ENCODE measurements at regions not wholly inside any gene's neighbourhood (a gene's known extent, or its start where the extent isn't known, plus 50 kb on each side); places are given as distances from the start of the nearest gene placed in this dataset.

DNA sequence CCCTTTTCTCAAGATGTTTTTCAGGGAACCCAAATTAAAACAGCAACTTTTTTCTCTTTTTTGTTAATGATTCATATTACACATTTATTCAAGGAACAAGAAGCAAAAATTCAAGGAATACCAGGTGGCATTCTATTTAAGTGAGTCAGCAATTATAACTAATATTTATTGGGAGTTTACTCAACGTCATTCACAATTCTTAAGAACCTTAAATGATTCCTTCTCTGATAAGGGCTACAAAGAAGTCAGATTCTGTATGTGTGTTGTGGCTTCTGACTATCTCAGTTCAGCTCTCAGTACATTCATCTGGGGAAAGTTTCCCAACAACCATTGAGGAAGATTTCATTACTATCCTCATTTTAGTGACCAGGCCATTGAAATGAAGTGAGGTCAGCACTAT lies 470.7 kb upstream of the AKR1E2 start:
- 56% methylated on average over 1 of the region's 1 CpG for WGBS (ENCODE audit: low lambda C conversion rate, missing lambda C conversion rate)
- Histone ChIP-seq H3K27ac (no peak overlapping the region), H3K4me2 (no peak overlapping the region), H3K4me3 (no peak overlapping the region), H4K20me1 (ENCODE audit: insufficient read depth, poor library complexity, severe bottlenecking) (no peaks in the 10 kb centered on the region), H2AFZ (no peak overlapping the region), H3K9me2 (replicated peaks; ENCODE audit: insufficient read depth) (no peaks in the 10 kb centered on the region), H3K79me2 (no peaks in the 10 kb centered on the region), H3K4me1 (ENCODE audit: insufficient read depth) (peaks cover 20% of the 10 kb centered on the region), H3K9me3 (ENCODE audit: low read depth) (no peaks in the 10 kb centered on the region), H3K36me3 (replicated peaks; ENCODE audit: insufficient read depth, low read depth) (no peaks in the 10 kb centered on the region), H3K27me3 (no peaks in the 10 kb centered on the region)
- no peak for DNase-seq (ENCODE audit: low spot score)
- TF ChIP-seq EZH2 (IDR thresholded peaks at IDR 0.05; ENCODE audit: borderline replicate concordance) (no peak), CTCF (IDR thresholded peaks at IDR 0.05; ENCODE audit: poor library complexity) (no peak), EZH2phosphoT487 (IDR thresholded peaks at IDR 0.05; ENCODE audit: low read depth, severe bottlenecking, unreplicated experiment) (no peak)

DNA sequence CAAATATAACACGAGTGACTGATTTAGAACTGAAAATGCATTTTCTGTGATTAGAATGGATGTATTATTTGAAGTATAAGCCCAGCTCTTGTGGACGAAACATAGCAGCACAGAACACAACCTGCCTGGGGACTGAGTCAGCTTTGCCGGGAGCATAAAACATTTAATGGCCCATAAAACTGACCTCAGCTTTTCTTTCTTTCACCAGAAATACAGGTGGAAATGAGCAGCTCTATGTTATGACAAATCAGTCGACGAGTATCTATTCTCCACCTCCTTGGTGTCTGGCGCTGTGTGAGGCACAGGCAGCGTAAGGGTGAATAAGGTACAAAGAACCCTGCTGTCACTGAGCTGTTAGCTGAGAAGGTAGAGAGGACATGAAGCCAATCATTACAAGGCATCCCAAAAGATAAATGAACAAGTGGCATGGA lies 471.6 kb upstream of the AKR1E2 start:
- peak overlapping the region; percentile 28 for H3K27ac ChIP-seq
- peak; percentile 48 for DNase-seq (ENCODE audit: low spot score)
- 38% methylated on average over 7 of the region's 7 CpGs for WGBS (ENCODE audit: low lambda C conversion rate, missing lambda C conversion rate)

GRCh38 chr10:4353964-4354363 lies 472.0 kb upstream of the AKR1E2 start:
- Histone ChIP-seq H3K27ac (peak overlapping the region; percentile 28), H3K4me1 (ENCODE audit: insufficient read depth) (peaks cover 20% of the 10 kb centered on the region), H3K4me3 (no peak overlapping the region), H3K79me2 (no peaks in the 10 kb centered on the region), H3K9me2 (replicated peaks; ENCODE audit: insufficient read depth) (no peaks in the 10 kb centered on the region), H3K9me3 (ENCODE audit: low read depth) (no peaks in the 10 kb centered on the region), H2AFZ (no peak overlapping the region), H3K4me2 (peak overlapping the region; percentile 2), H4K20me1 (ENCODE audit: insufficient read depth, poor library complexity, severe bottlenecking) (no peaks in the 10 kb centered on the region), H3K36me3 (replicated peaks; ENCODE audit: insufficient read depth, low read depth) (no peaks in the 10 kb centered on the region), H3K27me3 (no peaks in the 10 kb centered on the region)
- TF ChIP-seq EZH2phosphoT487 (IDR thresholded peaks at IDR 0.05; ENCODE audit: low read depth, severe bottlenecking, unreplicated experiment) (no peak), CTCF (IDR thresholded peaks at IDR 0.05; ENCODE audit: poor library complexity) (no peak), EZH2 (IDR thresholded peaks at IDR 0.05; ENCODE audit: borderline replicate concordance) (no peak)
- no peak for DNase-seq (ENCODE audit: low spot score)
- 18% methylated on average over 1 of the region's 1 CpG for WGBS (ENCODE audit: low lambda C conversion rate, missing lambda C conversion rate)

More for the DNA sequence above, 471.6 kb upstream of the AKR1E2 start:
- Histone ChIP-seq H3K27me3 (no peaks in the 10 kb centered on the region), H4K20me1 (ENCODE audit: insufficient read depth, poor library complexity, severe bottlenecking) (no peaks in the 10 kb centered on the region), H3K4me3 (no peak overlapping the region), H3K79me2 (no peaks in the 10 kb centered on the region), H2AFZ (no peak overlapping the region), H3K36me3 (replicated peaks; ENCODE audit: insufficient read depth, low read depth) (no peaks in the 10 kb centered on the region), H3K4me2 (peak overlapping the region; percentile 2), H3K4me1 (ENCODE audit: insufficient read depth) (peaks cover 20% of the 10 kb centered on the region), H3K9me2 (replicated peaks; ENCODE audit: insufficient read depth) (no peaks in the 10 kb centered on the region), H3K9me3 (ENCODE audit: low read depth) (no peaks in the 10 kb centered on the region)
- TF ChIP-seq EZH2 (IDR thresholded peaks at IDR 0.05; ENCODE audit: borderline replicate concordance) (no peak), EZH2phosphoT487 (IDR thresholded peaks at IDR 0.05; ENCODE audit: low read depth, severe bottlenecking, unreplicated experiment) (no peak), CTCF (IDR thresholded peaks at IDR 0.05; ENCODE audit: poor library complexity) (no peak)
